ENCODE measurements at regions not wholly inside any gene's neighbourhood (a gene's known extent, or its start where the extent isn't known, plus 50 kb on each side); places are given as distances from the start of the nearest gene placed in this dataset.

GRCh38 chr5:1997640-1998347 lies 115.1 kb upstream of the IRX4 start (continued):
- no peak for TF ChIP-seq REST (IDR thresholded peaks at IDR 0.05; ENCODE audit: unreplicated experiment)

GRCh38 chr5:1995491-1995890 lies 112.8 kb upstream of the IRX4 start:
- peaks cover 11% of the 10 kb centered on the region for H3K4me1 Mint-ChIP-seq
- H3K4me3 Mint-ChIP-seq: no peak overlapping the region
- no peak overlapping the region for H3K27ac Mint-ChIP-seq
- H3K27me3 Mint-ChIP-seq (ENCODE audit: insufficient read depth, low read depth, poor library complexity): peaks cover 2% of the 10 kb centered on the region
- Histone ChIP-seq H3K4me1 (ENCODE audit: insufficient read depth) (no peaks in the 10 kb centered on the region), H3K4me3 (no peak overlapping the region), H3K27ac (ENCODE audit: low read depth) (no peak overlapping the region), H3K36me3 (ENCODE audit: insufficient read depth) (no peaks in the 10 kb centered on the region; the same call in 1 of the 2 replicates), H3K79me2 (replicated peaks; ENCODE audit: insufficient read depth) (no peaks in the 10 kb centered on the region), H3K4me2 (no peak overlapping the region), H4K20me1 (replicated peaks; ENCODE audit: insufficient read depth) (no peaks in the 10 kb centered on the region), H3F3A (replicated peaks; ENCODE audit: low read depth) (no peaks in the 10 kb centered on the region), H2AFZ (no peak overlapping the region), H3K27me3 (ENCODE audit: insufficient read depth) (no peaks in the 10 kb centered on the region), H3K9me2 (ENCODE audit: insufficient read depth) (peaks cover 16% of the 10 kb centered on the region)
- no peak for ATAC-seq
- DNase-seq (ENCODE audit: low spot score): no peak
- H3K9me3 Mint-ChIP-seq: peaks cover 20% of the 10 kb centered on the region
- TF ChIP-seq REST (IDR thresholded peaks at IDR 0.05; ENCODE audit: unreplicated experiment): no peak
- peaks cover 5% of the 10 kb centered on the region; the same call in 2 of the 3 replicates for H3K36me3 Mint-ChIP-seq (ENCODE audit: low read depth)

GRCh38 chr5:1987471-1987870 lies 104.7 kb upstream of the IRX4 start:
- Histone ChIP-seq H3K9me2 (ENCODE audit: insufficient read depth) (no peaks in the 10 kb centered on the region), H4K20me1 (replicated peaks; ENCODE audit: insufficient read depth) (no peaks in the 10 kb centered on the region), H3K27ac (ENCODE audit: low read depth) (no peak overlapping the region), H3K36me3 (ENCODE audit: insufficient read depth) (no peaks in the 10 kb centered on the region), H3K4me1 (ENCODE audit: insufficient read depth) (peaks cover 5% of the 10 kb centered on the region; the same call in 1 of the 2 replicates), H3K4me2 (no peak overlapping the region), H3F3A (replicated peaks; ENCODE audit: low read depth) (no peaks in the 10 kb centered on the region), H3K27me3 (ENCODE audit: insufficient read depth) (no peaks in the 10 kb centered on the region), H2AFZ (no peak overlapping the region), H3K4me3 (no peak overlapping the region), H3K79me2 (replicated peaks; ENCODE audit: insufficient read depth) (no peaks in the 10 kb centered on the region)
- ATAC-seq: no peak
- no peaks in the 10 kb centered on the region for H3K27me3 Mint-ChIP-seq (ENCODE audit: insufficient read depth, low read depth, poor library complexity)
- H3K9me3 Mint-ChIP-seq: peaks cover under 1% of the 10 kb centered on the region; the same call in 1 of the 3 replicates
- H3K36me3 Mint-ChIP-seq (ENCODE audit: low read depth): no peaks in the 10 kb centered on the region
- H3K4me1 Mint-ChIP-seq: peaks cover 11% of the 10 kb centered on the region
- no peak overlapping the region for H3K27ac Mint-ChIP-seq
- no peak for DNase-seq (ENCODE audit: low spot score)
- no peak overlapping the region for H3K4me3 Mint-ChIP-seq
- TF ChIP-seq ETS1 (IDR thresholded peaks at IDR 0.05) (no peak), ZNF331 (CRISPR knock-in tag; IDR thresholded peaks at IDR 0.05; ENCODE audit: low read depth) (no peak), JUNB (IDR thresholded peaks at IDR 0.05; ENCODE audit: unreplicated experiment) (no peak), CREB1 (CRISPR knock-in tag; IDR thresholded peaks at IDR 0.05; ENCODE audit: low read depth) (no peak), CTCF (conservative IDR thresholded peaks at IDR 0.05; ENCODE audit: low read depth in 2 of 2) (no peak)

All from GM23338 (cell line).